Stimulated activated CD4-positive, alpha-beta T cell treated with anti-CD3 and anti-CD28 coated beads, Interleukin-15, amount 100 ng/mL, for 1 hour (primary cell): ENCODE measurements at regions not wholly inside any gene's neighbourhood (a gene's known extent, or its start where the extent isn't known, plus 50 kb on each side); places are given as distances from the start of the nearest gene placed in this dataset.

Source experiments
- DNase-seq, 2 donors: peaks; one replicate each; pipeline ENCODE4 v3.0.0-alpha.2; 2020; ENCODE audit warnings: low read depth in 1 of 2, low spot score in 1 of 2

- no peak for DNase-seq
Measured at GRCh38 chr22:48352086-48352911, 1475.4 kb downstream of the BRD1 start.

- DNase-seq, result no peak
Measured at GRCh38 chr22:48351376-48352085, 1476.1 kb downstream of the BRD1 start.

DNA sequence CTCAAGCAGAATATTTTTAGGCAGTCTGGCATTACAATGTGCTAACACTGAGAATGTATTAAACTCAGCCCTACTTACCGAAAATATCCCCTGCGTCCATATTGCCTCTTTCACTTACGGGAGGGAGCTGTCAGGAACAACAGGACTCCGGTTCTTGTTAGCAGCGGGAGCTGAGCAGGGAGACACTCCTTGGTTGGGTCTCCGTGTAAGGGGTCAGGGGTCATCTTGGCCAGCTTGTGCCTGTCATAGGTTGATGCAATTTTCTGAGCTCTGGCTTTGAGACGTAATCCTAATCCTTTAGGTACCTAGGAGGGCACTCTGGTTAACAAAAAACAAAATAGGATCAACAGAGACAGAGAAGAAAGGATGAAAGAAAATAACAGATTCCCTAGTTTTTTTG is 1477.2 kb downstream of the BRD1 start:
- DNase-seq, result no peak

GRCh38 chr22:48348855-48349254 is 1478.8 kb downstream of the BRD1 start:
- DNase-seq, result no peak

GRCh38 chr22:48347311-48347710 is 1480.4 kb downstream of the BRD1 start:
- DNase-seq, result no peak

- DNase-seq, result no peak
Measured at GRCh38 chr22:48346911-48347310, 1480.8 kb downstream of the BRD1 start.

- no peak for DNase-seq
Measured at GRCh38 chr22:48346311-48346710, 1481.4 kb downstream of the BRD1 start.

GRCh38 chr22:48345631-48346030 is 1482.0 kb downstream of the BRD1 start:
- no peak for DNase-seq

- no peak for DNase-seq
Measured at GRCh38 chr22:48343461-48343860, 1484.2 kb downstream of the BRD1 start.

- DNase-seq, result no peak
Measured at GRCh38 chr22:48342732-48343131, 1484.9 kb downstream of the BRD1 start.

- DNase-seq, result no peak
Measured at GRCh38 chr22:48342016-48342415, 1485.7 kb downstream of the BRD1 start.

GRCh38 chr22:48340727-48341709 is 1486.7 kb downstream of the BRD1 start:
- no peak for DNase-seq

DNA sequence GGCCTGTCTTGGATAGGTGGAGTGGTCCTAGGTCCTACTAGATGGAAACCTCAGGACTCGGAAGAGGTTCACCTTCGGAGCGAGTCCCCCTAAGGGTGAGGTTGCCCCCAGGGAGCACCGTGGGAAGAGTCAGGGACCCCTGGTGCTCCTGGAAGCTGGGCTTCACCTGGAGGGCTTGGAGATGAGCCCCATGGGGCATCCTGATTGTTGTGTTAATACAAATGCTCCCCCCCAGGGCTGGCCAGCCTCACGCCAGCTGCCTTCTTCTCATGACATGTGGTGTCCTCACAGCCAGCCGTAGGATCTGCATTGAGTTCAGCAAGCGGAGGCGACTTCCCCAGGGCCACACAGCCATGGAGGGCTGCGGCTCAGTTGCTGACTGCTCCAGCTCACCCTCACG is 1487.5 kb downstream of the BRD1 start:
- no peak for DNase-seq

GRCh38 chr22:48338793-48339705 is 1488.6 kb downstream of the BRD1 start:
- no peak for DNase-seq

- no peak for DNase-seq
Measured at GRCh38 chr22:48337957-48338792, 1489.5 kb downstream of the BRD1 start.

GRCh38 chr22:48336339-48337060 is 1491.2 kb downstream of the BRD1 start:
- no peak for DNase-seq

- no peak for DNase-seq
Measured at GRCh38 chr22:48335442-48336139, 1492.1 kb downstream of the BRD1 start.

GRCh38 chr22:48334971-48335370 is 1492.7 kb downstream of the BRD1 start:
- no peak for DNase-seq
